Suprapubic skin (tissue), 4 donors: ENCODE measurements at regions not wholly inside any gene's neighbourhood (a gene's known extent, or its start where the extent isn't known, plus 50 kb on each side); places are given as distances from the start of the nearest gene placed in this dataset.
"Not testable (repeated sequence)": the region's sequence is repeated elsewhere in the genome, so short reads cannot be mapped to it uniquely, and the experiment has no call there.

Source experiments
- DNase-seq, 2 donors: peaks; one replicate each; pipeline ENCODE4 v3.0.0-alpha.2; 2019; ENCODE audit warnings: low spot score in 2 of 2
- H3K27ac ChIP-seq: fragments of 200-600 bp; sonication (generic); one replicate; pipeline ENCODE4 v1.5.1; 2019
- H3K27me3 ChIP-seq: fragments of 200-600 bp; sonication (generic); one replicate; pipeline ENCODE4 v1.5.1; 2019
- H3K36me3 ChIP-seq: fragments of 200-600 bp; sonication (generic); one replicate; pipeline ENCODE4 v1.5.1; 2019
- H3K4me1 ChIP-seq: fragments of 200-600 bp; sonication (generic); one replicate; pipeline ENCODE4 v1.5.1; 2019
- H3K4me3 ChIP-seq: fragments of 200-600 bp; sonication (generic); one replicate; pipeline ENCODE4 v1.5.1; 2019; ENCODE audit warnings: mild to moderate bottlenecking
- H3K9me3 ChIP-seq: fragments of 200-600 bp; sonication (generic); one replicate; pipeline ENCODE4 v1.5.1; 2019
- CTCF ChIP-seq, 2 donors: fragments of 200-600 bp in 1 of 2; fragments of 450-650 bp in 1 of 2; sonication (generic) in 1 of 2; IDR thresholded peaks; one replicate each; pipeline ENCODE4 v1.5.1; 2016 to 2019; ENCODE audit warnings: antibody characterized with exemption in 2 of 2, mild to moderate bottlenecking in 1 of 2, moderate library complexity in 1 of 2
- EP300 ChIP-seq: sonication (generic); formaldehyde crosslinking; IDR thresholded peaks from one replicate; pipeline ENCODE4 v1.6.1; 2017; ENCODE audit warnings: antibody characterized with exemption
- POLR2A ChIP-seq, 2 donors: fragments of 450-650 bp; IDR thresholded peaks; one replicate each; pipeline ENCODE4 v1.6.1; 2017; ENCODE audit warnings: antibody characterized with exemption in 2 of 2, mild to moderate bottlenecking in 2 of 2, moderate library complexity in 2 of 2
- POLR2AphosphoS5 ChIP-seq, 3 donors: sonication (generic); formaldehyde crosslinking; IDR thresholded peaks; one replicate each; pipeline ENCODE4 v1.6.1; 2017; ENCODE audit warnings: antibody characterized with exemption in 3 of 3
- WGBS: methylation state at CpG from one replicate; pipeline ENCODE4 v1.1.5; 2018; 5-methylcytosine and 5-hydroxymethylcytosine counted together

- H3K4me1 ChIP-seq: no peaks in the 10 kb centered on the region
- H3K27ac ChIP-seq: no peak overlapping the region
- 57% methylated on average over 3 of the region's 3 CpGs for WGBS
- H3K9me3 ChIP-seq: no peaks in the 10 kb centered on the region
- DNase-seq: no peak
- no peaks in the 10 kb centered on the region for H3K27me3 ChIP-seq
- no peaks in the 10 kb centered on the region for H3K36me3 ChIP-seq
- TF ChIP-seq CTCF (IDR thresholded peaks at IDR 0.05) (no peak), POLR2A (IDR thresholded peaks at IDR 0.05) (no peak), POLR2AphosphoS5 (IDR thresholded peaks at IDR 0.05) (no peak), EP300 (no peak)
- no peak overlapping the region for H3K4me3 ChIP-seq
Measured at GRCh38 chr12:97061171-97061570, 154.1 kb downstream of the NEDD1 start.

- 58% methylated on average over 1 of the region's 1 CpG for WGBS
- no peaks in the 10 kb centered on the region for H3K36me3 ChIP-seq
- DNase-seq: no peak
- no peaks in the 10 kb centered on the region for H3K4me1 ChIP-seq
- no peak overlapping the region for H3K4me3 ChIP-seq
- TF ChIP-seq POLR2A (IDR thresholded peaks at IDR 0.05) (no peak), CTCF (IDR thresholded peaks at IDR 0.05) (no peak), EP300 (no peak), POLR2AphosphoS5 (IDR thresholded peaks at IDR 0.05) (no peak)
- H3K27me3 ChIP-seq: no peaks in the 10 kb centered on the region
- no peaks in the 10 kb centered on the region for H3K9me3 ChIP-seq
- H3K27ac ChIP-seq: no peak overlapping the region
Measured at GRCh38 chr12:97063292-97063935, 156.4 kb downstream of the NEDD1 start.

- H3K4me3 ChIP-seq: no peak overlapping the region
- H3K36me3 ChIP-seq: no peaks in the 10 kb centered on the region
- 22% methylated on average over 6 of the region's 6 CpGs for WGBS
- H3K27me3 ChIP-seq: no peaks in the 10 kb centered on the region
- no peaks in the 10 kb centered on the region for H3K9me3 ChIP-seq
- no peak for DNase-seq
- no peak overlapping the region for H3K27ac ChIP-seq
- no peaks in the 10 kb centered on the region for H3K4me1 ChIP-seq
- TF ChIP-seq EP300 (no peak), CTCF (IDR thresholded peaks at IDR 0.05) (no peak), POLR2AphosphoS5 (IDR thresholded peaks at IDR 0.05) (no peak), POLR2A (IDR thresholded peaks at IDR 0.05) (no peak)
Measured at GRCh38 chr12:97075161-97075933, 168.3 kb downstream of the NEDD1 start.

- Histone ChIP-seq H3K9me3 (no peaks in the 10 kb centered on the region), H3K4me3 (no peak overlapping the region), H3K27me3 (no peaks in the 10 kb centered on the region), H3K36me3 (no peaks in the 10 kb centered on the region), H3K4me1 (no peaks in the 10 kb centered on the region), H3K27ac (no peak overlapping the region)
- TF ChIP-seq POLR2A (IDR thresholded peaks at IDR 0.05) (no peak), CTCF (IDR thresholded peaks at IDR 0.05) (no peak), POLR2AphosphoS5 (IDR thresholded peaks at IDR 0.05) (no peak), EP300 (no peak)
- no peak for DNase-seq
- 54% methylated on average over 6 of the region's 6 CpGs for WGBS
Measured at GRCh38 chr12:97075934-97076630, 169.0 kb downstream of the NEDD1 start.

- not testable (repeated sequence) for H3K4me1 ChIP-seq, H3K36me3 ChIP-seq, H3K27ac ChIP-seq, DNase-seq, H3K27me3 ChIP-seq, H3K9me3 ChIP-seq, H3K4me3 ChIP-seq
- WGBS: 70% methylated on average over 9 of the region's 9 CpGs
Measured at GRCh38 chr12:97076912-97077311, 169.9 kb downstream of the NEDD1 start.
